ENCODE measurements at regions not wholly inside any gene's neighbourhood (a gene's known extent, or its start where the extent isn't known, plus 50 kb on each side); places are given as distances from the start of the nearest gene placed in this dataset.

DNA sequence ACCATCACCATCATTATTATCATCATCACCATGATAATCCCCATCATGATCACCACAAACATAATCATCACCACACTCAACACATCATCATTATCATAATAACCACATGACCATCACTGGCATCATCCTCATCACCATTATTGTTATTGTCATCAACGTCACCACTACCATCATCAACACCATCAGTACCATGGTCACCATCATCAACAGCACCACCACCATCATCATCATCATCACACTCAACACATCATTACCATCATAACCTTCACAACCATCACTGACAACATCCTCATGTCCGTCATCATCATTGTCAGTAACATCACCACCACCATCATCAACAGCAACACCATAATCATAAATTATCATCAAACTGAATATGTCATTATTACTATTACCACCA lies 73.2 kb downstream of the MBD3L1 start:
- Histone ChIP-seq H3K27ac (ENCODE audit: low read depth, low read length) (no peak overlapping the region), H3K9me3 (ENCODE audit: insufficient read depth, low read depth, low read length) (peaks cover 20% of the 10 kb centered on the region), H3K79me2 (ENCODE audit: insufficient read depth, low read length) (no peaks in the 10 kb centered on the region), H2AFZ (ENCODE audit: low read depth, low read length) (no peak overlapping the region), H3K4me3 (ENCODE audit: insufficient read depth, low read depth, low read length) (no peak overlapping the region), H3K36me3 (ENCODE audit: insufficient read depth, low read length) (no peaks in the 10 kb centered on the region), H3K27me3 (ENCODE audit: insufficient read depth, low read length) (no peaks in the 10 kb centered on the region), H3K4me2 (ENCODE audit: low read length) (no peak overlapping the region), H3K9ac (ENCODE audit: low read length) (no peak overlapping the region), H4K20me1 (ENCODE audit: insufficient read depth, low read length) (no peaks in the 10 kb centered on the region), H3K4me1 (ENCODE audit: insufficient read depth, low read length) (no peaks in the 10 kb centered on the region)
- FAIRE-seq, result no peak
- H3K4me3 Mint-ChIP-seq (ENCODE audit: unreplicated experiment), result no peak overlapping the region
- DNase-seq (ENCODE audit: low read depth), result no peak
- no peaks in the 10 kb centered on the region for H3K27me3 Mint-ChIP-seq (ENCODE audit: low read depth, unreplicated experiment)
- no peaks in the 10 kb centered on the region for H3K4me1 Mint-ChIP-seq (ENCODE audit: low read depth, unreplicated experiment)
- no peak overlapping the region for H3K27ac Mint-ChIP-seq (ENCODE audit: unreplicated experiment)
- no peaks in the 10 kb centered on the region for H3K9me3 Mint-ChIP-seq (ENCODE audit: unreplicated experiment)
- no peaks in the 10 kb centered on the region for H3K36me3 Mint-ChIP-seq (ENCODE audit: low read depth, unreplicated experiment)
- TF ChIP-seq, protein P1, sequence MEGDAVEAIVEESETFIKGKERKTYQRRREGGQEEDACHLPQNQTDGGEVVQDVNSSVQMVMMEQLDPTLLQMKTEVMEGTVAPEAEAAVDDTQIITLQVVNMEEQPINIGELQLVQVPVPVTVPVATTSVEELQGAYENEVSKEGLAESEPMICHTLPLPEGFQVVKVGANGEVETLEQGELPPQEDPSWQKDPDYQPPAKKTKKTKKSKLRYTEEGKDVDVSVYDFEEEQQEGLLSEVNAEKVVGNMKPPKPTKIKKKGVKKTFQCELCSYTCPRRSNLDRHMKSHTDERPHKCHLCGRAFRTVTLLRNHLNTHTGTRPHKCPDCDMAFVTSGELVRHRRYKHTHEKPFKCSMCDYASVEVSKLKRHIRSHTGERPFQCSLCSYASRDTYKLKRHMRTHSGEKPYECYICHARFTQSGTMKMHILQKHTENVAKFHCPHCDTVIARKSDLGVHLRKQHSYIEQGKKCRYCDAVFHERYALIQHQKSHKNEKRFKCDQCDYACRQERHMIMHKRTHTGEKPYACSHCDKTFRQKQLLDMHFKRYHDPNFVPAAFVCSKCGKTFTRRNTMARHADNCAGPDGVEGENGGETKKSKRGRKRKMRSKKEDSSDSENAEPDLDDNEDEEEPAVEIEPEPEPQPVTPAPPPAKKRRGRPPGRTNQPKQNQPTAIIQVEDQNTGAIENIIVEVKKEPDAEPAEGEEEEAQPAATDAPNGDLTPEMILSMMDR (IDR thresholded peaks at IDR 0.05; ENCODE audit: insufficient read depth, low read depth, low read length), result no peak
- no peak for TF ChIP-seq EZH2 (IDR thresholded peaks at IDR 0.05; ENCODE audit: insufficient read depth, low read length)

GRCh38 chr19:8908066-8908465 lies 75.9 kb downstream of the MBD3L1 start:
- Mint-ChIP-seq H3K9me3 (ENCODE audit: unreplicated experiment) (no peaks in the 10 kb centered on the region), H3K4me1 (ENCODE audit: low read depth, unreplicated experiment) (no peaks in the 10 kb centered on the region), H3K27ac (ENCODE audit: unreplicated experiment) (no peak overlapping the region), H3K36me3 (ENCODE audit: low read depth, unreplicated experiment) (no peaks in the 10 kb centered on the region), H3K27me3 (ENCODE audit: low read depth, unreplicated experiment) (no peaks in the 10 kb centered on the region), H3K4me3 (ENCODE audit: unreplicated experiment) (no peak overlapping the region)
- H3K4me2 ChIP-seq (ENCODE audit: low read length), result no peak overlapping the region
- no peaks in the 10 kb centered on the region for H3K36me3 ChIP-seq (ENCODE audit: insufficient read depth, low read length)
- no peak overlapping the region for H3K9ac ChIP-seq (ENCODE audit: low read length)
- no peaks in the 10 kb centered on the region for H3K27me3 ChIP-seq (ENCODE audit: insufficient read depth, low read length)
- H4K20me1 ChIP-seq (ENCODE audit: insufficient read depth, low read length), result no peaks in the 10 kb centered on the region
- TF ChIP-seq, protein P1 (IDR thresholded peaks at IDR 0.05; ENCODE audit: insufficient read depth, low read depth, low read length), result no peak
- TF ChIP-seq EZH2 (IDR thresholded peaks at IDR 0.05; ENCODE audit: insufficient read depth, low read length), result no peak
- no peaks in the 10 kb centered on the region for H3K79me2 ChIP-seq (ENCODE audit: insufficient read depth, low read length)
- no peaks in the 10 kb centered on the region for H3K4me1 ChIP-seq (ENCODE audit: insufficient read depth, low read length)
- FAIRE-seq (no peak), DNase-seq (ENCODE audit: low read depth) (no peak)
- no peak overlapping the region for H3K27ac ChIP-seq (ENCODE audit: low read depth, low read length)
- H3K9me3 ChIP-seq (ENCODE audit: insufficient read depth, low read depth, low read length), result peaks cover 19% of the 10 kb centered on the region
- H2AFZ ChIP-seq (ENCODE audit: low read depth, low read length), result no peak overlapping the region
- no peak overlapping the region for H3K4me3 ChIP-seq (ENCODE audit: insufficient read depth, low read depth, low read length)

GRCh38 chr19:8910775-8911414 lies 78.7 kb downstream of the MBD3L1 start:
- no peak for TF ChIP-seq EZH2 (IDR thresholded peaks at IDR 0.05; ENCODE audit: insufficient read depth, low read length)
- TF ChIP-seq, protein P1 (IDR thresholded peaks at IDR 0.05; ENCODE audit: insufficient read depth, low read depth, low read length), result no peak
- no peak overlapping the region for H3K27ac ChIP-seq (ENCODE audit: low read depth, low read length)
- no peaks in the 10 kb centered on the region for H3K4me1 Mint-ChIP-seq (ENCODE audit: low read depth, unreplicated experiment)
- peaks cover 14% of the 10 kb centered on the region for H3K9me3 ChIP-seq (ENCODE audit: insufficient read depth, low read depth, low read length)
- no peaks in the 10 kb centered on the region for H4K20me1 ChIP-seq (ENCODE audit: insufficient read depth, low read length)
- H3K4me1 ChIP-seq (ENCODE audit: insufficient read depth, low read length), result no peaks in the 10 kb centered on the region
- H3K79me2 ChIP-seq (ENCODE audit: insufficient read depth, low read length), result no peaks in the 10 kb centered on the region
- no peak overlapping the region for H3K4me2 ChIP-seq (ENCODE audit: low read length)
- H3K4me3 ChIP-seq (ENCODE audit: insufficient read depth, low read depth, low read length), result no peak overlapping the region
- H3K36me3 Mint-ChIP-seq (ENCODE audit: low read depth, unreplicated experiment), result no peaks in the 10 kb centered on the region
- FAIRE-seq, result no peak
- no peak for DNase-seq (ENCODE audit: low read depth)
- peaks cover 9% of the 10 kb centered on the region for H3K9me3 Mint-ChIP-seq (ENCODE audit: unreplicated experiment)
- no peak overlapping the region for H3K27ac Mint-ChIP-seq (ENCODE audit: unreplicated experiment)
- no peak overlapping the region for H2AFZ ChIP-seq (ENCODE audit: low read depth, low read length)
- no peaks in the 10 kb centered on the region for H3K36me3 ChIP-seq (ENCODE audit: insufficient read depth, low read length)
- no peak overlapping the region for H3K4me3 Mint-ChIP-seq (ENCODE audit: unreplicated experiment)
- no peaks in the 10 kb centered on the region for H3K27me3 Mint-ChIP-seq (ENCODE audit: low read depth, unreplicated experiment)
- H3K27me3 ChIP-seq (ENCODE audit: insufficient read depth, low read length), result no peaks in the 10 kb centered on the region
- no peak overlapping the region for H3K9ac ChIP-seq (ENCODE audit: low read length)
